HL-60 (cell line): ENCODE measurements at regions not wholly inside any gene's neighbourhood (a gene's known extent, or its start where the extent isn't known, plus 50 kb on each side); places are given as distances from the start of the nearest gene placed in this dataset.
"Not testable (repeated sequence)": the region's sequence is repeated elsewhere in the genome, so short reads cannot be mapped to it uniquely, and the experiment has no call there.

Source experiments
- DNase-seq, 2 experiments: peaks; one replicate each; pipeline ENCODE4 v3.0.0-alpha.2; 2010 to 2020; ENCODE audit warnings: low read depth in 1 of 2, low spot score in 1 of 2
- H3K27ac ChIP-seq: fragments of 250-450 bp; sonication (Bioruptor Pico); replicated peaks from 2 replicates; pipeline ENCODE4 v1.5.1; 2020; ENCODE audit warnings: mild to moderate bottlenecking, moderate library complexity
- H3K27me3 ChIP-seq: fragments of 250-450 bp; sonication (Bioruptor Pico); 2 replicates; pipeline ENCODE4 v1.5.1; 2021; ENCODE audit warnings: mild to moderate bottlenecking, moderate library complexity; ENCODE audit not compliant: insufficient read depth, poor library complexity, severe bottlenecking
- H3K4me3 ChIP-seq: replicated peaks from 2 replicates; pipeline ENCODE4 v1.5.1; 2011; ENCODE audit warnings: mild to moderate bottlenecking, control low read depth, low read length; ENCODE audit not compliant: insufficient read depth
- CTCF ChIP-seq: IDR thresholded peaks from one replicate; pipeline ENCODE4 v1.5.1; 2011; ENCODE audit warnings: low read length, control low read depth, inconsistent platforms; ENCODE audit not compliant: insufficient read depth
- GABPA ChIP-seq: IDR thresholded peaks from 2 replicates; pipeline ENCODE4 v1.6.1; 2012; ENCODE audit warnings: low read depth
- POLR2AphosphoS5 ChIP-seq: IDR thresholded peaks from 2 replicates; pipeline ENCODE4 v1.6.1; 2012; ENCODE audit warnings: low read depth
- REST ChIP-seq: IDR thresholded peaks from 2 replicates; pipeline ENCODE4 v1.6.1; 2012; ENCODE audit warnings: low read depth; ENCODE audit not compliant: insufficient replicate concordance
- SPI1 ChIP-seq: IDR thresholded peaks from 2 replicates; pipeline ENCODE4 v1.6.1; 2012; ENCODE audit warnings: low read depth, mild to moderate bottlenecking, borderline replicate concordance

GRCh38 chrX:28126886-28127285 is 145.6 kb upstream of the DCAF8L1 start:
- DNase-seq = no peak
- Histone ChIP-seq H3K27me3 (no peaks in the 10 kb centered on the region), H3K27ac (no peak overlapping the region), H3K4me3 (no peak overlapping the region)
- TF ChIP-seq SPI1 = no peak

GRCh38 chrX:28124416-28124815 is 143.2 kb upstream of the DCAF8L1 start:
- DNase-seq = no peak
- H3K27ac ChIP-seq = no peak overlapping the region
- H3K27me3 ChIP-seq = no peaks in the 10 kb centered on the region
- TF ChIP-seq CTCF (no peak), REST (no peak), GABPA (no peak), POLR2AphosphoS5 (no peak), SPI1 (no peak)
- no peak overlapping the region for H3K4me3 ChIP-seq

GRCh38 chrX:28120580-28121245 is 139.5 kb upstream of the DCAF8L1 start:
- not testable (repeated sequence) for H3K27me3 ChIP-seq, DNase-seq, H3K27ac ChIP-seq, H3K4me3 ChIP-seq

GRCh38 chrX:28120072-28120471 is 138.8 kb upstream of the DCAF8L1 start:
- Histone ChIP-seq H3K4me3 (no peak overlapping the region), H3K27me3 (no peaks in the 10 kb centered on the region), H3K27ac (no peak overlapping the region)
- TF ChIP-seq GABPA = no peak
- TF ChIP-seq REST = no peak
- TF ChIP-seq SPI1 = no peak
- TF ChIP-seq POLR2AphosphoS5 = no peak
- TF ChIP-seq CTCF = no peak
- DNase-seq = no peak

GRCh38 chrX:28108186-28108945 is 127.1 kb upstream of the DCAF8L1 start:
- no peaks in the 10 kb centered on the region for H3K27me3 ChIP-seq
- TF ChIP-seq REST (no peak), SPI1 (no peak), GABPA (no peak), CTCF (no peak), POLR2AphosphoS5 (no peak)
- no peak for DNase-seq

More at GRCh38 chrX:28108186-28108945, 127.1 kb upstream of the DCAF8L1 start:
- H3K4me3 ChIP-seq = no peak overlapping the region
- H3K27ac ChIP-seq = no peak overlapping the region
